NOMO-1 treated with DMSO at 0.1 percent for 48 hours (cell line): ENCODE measurements at regions not wholly inside any gene's neighbourhood (a gene's known extent, or its start where the extent isn't known, plus 50 kb on each side); places are given as distances from the start of the nearest gene placed in this dataset.

Source experiments
- DNase-seq: peaks from one replicate; lab custom pipeline; 2025; ENCODE audit not compliant: unreplicated experiment; lab: John Stamatoyannopoulos, UW

GRCh38 chr1:34328281-34328799 lies 151.6 kb downstream of the C1orf94 start:
- no peak for DNase-seq

GRCh38 chr1:34330061-34330460 lies 153.4 kb downstream of the C1orf94 start:
- no peak for DNase-seq

GRCh38 chr1:34331020-34331926 lies 154.6 kb downstream of the C1orf94 start:
- no peak for DNase-seq

GRCh38 chr1:34332996-34333395 lies 156.3 kb downstream of the C1orf94 start:
- DNase-seq: no peak

GRCh38 chr1:34338871-34339270 lies 162.2 kb downstream of the C1orf94 start:
- no peak for DNase-seq

GRCh38 chr1:34341896-34342295 lies 165.2 kb downstream of the C1orf94 start:
- no peak for DNase-seq

- no peak for DNase-seq
Measured at GRCh38 chr1:34342334-34342733, 165.6 kb downstream of the C1orf94 start.

- no peak for DNase-seq
Measured at GRCh38 chr1:34346128-34346527, 169.4 kb downstream of the C1orf94 start.

GRCh38 chr1:34353409-34353808 lies 176.7 kb downstream of the C1orf94 start:
- no peak for DNase-seq

- DNase-seq: no peak
Measured at GRCh38 chr1:34354367-34354766, 177.7 kb downstream of the C1orf94 start.

- no peak for DNase-seq
Measured at GRCh38 chr1:34356853-34357252, 180.1 kb downstream of the C1orf94 start.

GRCh38 chr1:34358636-34359035 lies 181.9 kb downstream of the C1orf94 start:
- DNase-seq: no peak

- DNase-seq: no peak
Measured at GRCh38 chr1:34359411-34359810, 182.7 kb downstream of the C1orf94 start.

GRCh38 chr1:34360574-34360973 lies 183.9 kb downstream of the C1orf94 start:
- no peak for DNase-seq

GRCh38 chr1:34361121-34361520 lies 184.4 kb downstream of the C1orf94 start:
- no peak for DNase-seq

- DNase-seq: no peak
Measured at GRCh38 chr1:34361781-34362357, 185.2 kb downstream of the C1orf94 start.

- DNase-seq: no peak
Measured at GRCh38 chr1:34362949-34363348, 186.2 kb downstream of the C1orf94 start.

- DNase-seq: no peak
Measured at GRCh38 chr1:34363447-34363846, 186.7 kb downstream of the C1orf94 start.

GRCh38 chr1:34363915-34364314 lies 187.2 kb downstream of the C1orf94 start:
- DNase-seq: no peak

- DNase-seq: no peak
Measured at GRCh38 chr1:34364376-34364775, 187.7 kb downstream of the C1orf94 start.

GRCh38 chr1:34365295-34365694 lies 188.6 kb downstream of the C1orf94 start:
- no peak for DNase-seq
